Peyer's patch (tissue), 4 donors: ENCODE measurements at regions not wholly inside any gene's neighbourhood (a gene's known extent, or its start where the extent isn't known, plus 50 kb on each side); places are given as distances from the start of the nearest gene placed in this dataset.

ENCODE experiments used
- DNase-seq, 3 donors: peaks; one replicate each; pipeline ENCODE4 v3.0.0-alpha.2; 2017 to 2019
- H3K27ac ChIP-seq, 4 donors: fragments of 200-600 bp; sonication (generic); one replicate each; pipeline ENCODE4 v1.5.1; 2016 to 2019
- H3K27me3 ChIP-seq, 2 donors: fragments of 200-600 bp; sonication (generic); one replicate each; pipeline ENCODE4 v1.5.1; 2019
- H3K36me3 ChIP-seq, 3 donors: fragments of 200-600 bp; sonication (generic); one replicate each; pipeline ENCODE4 v1.5.1; 2016 to 2019
- H3K4me1 ChIP-seq, 4 donors: fragments of 200-600 bp; sonication (generic); one replicate each; pipeline ENCODE4 v1.5.1; 2016 to 2019
- H3K4me3 ChIP-seq, 4 donors: fragments of 200-600 bp; sonication (generic); 1 replicate in 3 of 4; 2 replicates in 1 of 4; pipeline ENCODE4 v1.5.1; 2016 to 2019; ENCODE audit warnings: mild to moderate bottlenecking in 1 of 4
- H3K9me3 ChIP-seq, 4 donors: fragments of 200-600 bp; sonication (generic); one replicate each; pipeline ENCODE4 v1.5.1; 2016 to 2019; ENCODE audit warnings: mild to moderate bottlenecking in 1 of 4
- POLR2A ChIP-seq, 2 donors: fragments of 450-650 bp; IDR thresholded peaks; one replicate each; pipeline ENCODE4 v1.5.1; 2017; ENCODE audit warnings: antibody characterized with exemption in 2 of 2, mild to moderate bottlenecking in 2 of 2, moderate library complexity in 2 of 2
- TF ChIP-seq, protein P1 (sequence below), 6 experiments: fragments of 450-650 bp in 4 of 6; fragments of 200-600 bp in 2 of 6; sonication (generic) in 1 of 6; IDR thresholded peaks; one replicate each; pipeline ENCODE4 v1.5.1; 2017 to 2019; ENCODE audit warnings: antibody characterized with exemption in 6 of 6, mild to moderate bottlenecking in 3 of 6, moderate library complexity in 1 of 6

DNA sequence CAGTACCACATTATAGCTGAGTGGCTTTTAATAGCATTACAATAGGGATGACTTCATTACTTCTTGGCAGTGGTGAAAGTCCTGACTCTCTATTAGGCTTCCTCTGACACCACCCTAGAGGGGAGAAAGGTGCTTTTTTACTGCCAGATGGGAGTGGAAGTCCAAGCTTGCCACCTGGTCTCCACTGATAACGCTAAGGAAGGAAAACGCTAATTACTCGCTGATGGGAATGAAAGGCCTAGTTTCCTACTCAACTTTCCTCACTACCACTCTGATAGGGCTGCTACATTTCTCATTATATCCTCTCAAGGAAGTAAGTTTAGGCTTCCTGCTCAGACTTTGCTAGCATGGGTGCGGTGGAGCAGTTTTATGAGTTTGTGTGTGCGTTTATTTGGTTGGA is 62.3 kb upstream of the PAGE3 start:
- H3K4me3 ChIP-seq = no peak overlapping the region
- H3K27ac ChIP-seq = no peak overlapping the region
- no peaks in the 10 kb centered on the region for H3K36me3 ChIP-seq
- TF ChIP-seq, protein P1, sequence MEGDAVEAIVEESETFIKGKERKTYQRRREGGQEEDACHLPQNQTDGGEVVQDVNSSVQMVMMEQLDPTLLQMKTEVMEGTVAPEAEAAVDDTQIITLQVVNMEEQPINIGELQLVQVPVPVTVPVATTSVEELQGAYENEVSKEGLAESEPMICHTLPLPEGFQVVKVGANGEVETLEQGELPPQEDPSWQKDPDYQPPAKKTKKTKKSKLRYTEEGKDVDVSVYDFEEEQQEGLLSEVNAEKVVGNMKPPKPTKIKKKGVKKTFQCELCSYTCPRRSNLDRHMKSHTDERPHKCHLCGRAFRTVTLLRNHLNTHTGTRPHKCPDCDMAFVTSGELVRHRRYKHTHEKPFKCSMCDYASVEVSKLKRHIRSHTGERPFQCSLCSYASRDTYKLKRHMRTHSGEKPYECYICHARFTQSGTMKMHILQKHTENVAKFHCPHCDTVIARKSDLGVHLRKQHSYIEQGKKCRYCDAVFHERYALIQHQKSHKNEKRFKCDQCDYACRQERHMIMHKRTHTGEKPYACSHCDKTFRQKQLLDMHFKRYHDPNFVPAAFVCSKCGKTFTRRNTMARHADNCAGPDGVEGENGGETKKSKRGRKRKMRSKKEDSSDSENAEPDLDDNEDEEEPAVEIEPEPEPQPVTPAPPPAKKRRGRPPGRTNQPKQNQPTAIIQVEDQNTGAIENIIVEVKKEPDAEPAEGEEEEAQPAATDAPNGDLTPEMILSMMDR (IDR thresholded peaks at IDR 0.05) = no peak
- TF ChIP-seq POLR2A (IDR thresholded peaks at IDR 0.05) = no peak
- no peaks in the 10 kb centered on the region for H3K4me1 ChIP-seq
- H3K9me3 ChIP-seq = no peaks in the 10 kb centered on the region
- H3K27me3 ChIP-seq = no peaks in the 10 kb centered on the region
- no peak for DNase-seq

DNA sequence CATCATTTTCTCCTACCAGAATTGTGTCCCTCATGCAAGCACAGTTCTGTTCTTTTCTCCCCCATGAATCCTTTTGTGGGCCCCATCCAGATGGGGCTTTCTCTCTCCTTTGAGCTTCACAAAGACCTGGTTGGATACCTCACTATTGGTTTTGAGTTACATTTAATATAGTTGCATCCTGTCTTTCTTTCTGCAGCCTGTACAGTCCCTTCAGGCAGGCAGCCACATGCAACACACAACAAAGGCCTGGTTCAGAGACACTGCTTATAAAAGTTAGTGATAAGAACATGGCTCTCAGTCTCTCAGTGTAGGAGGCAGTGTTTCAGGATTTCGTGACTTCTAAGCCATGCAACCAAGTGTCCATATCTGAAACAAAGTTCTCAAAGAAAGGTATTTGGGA is 70.6 kb upstream of the PAGE3 start:
- no peak overlapping the region for H3K27ac ChIP-seq
- H3K4me3 ChIP-seq = no peak overlapping the region
- H3K27me3 ChIP-seq = no peaks in the 10 kb centered on the region
- no peaks in the 10 kb centered on the region for H3K36me3 ChIP-seq
- H3K4me1 ChIP-seq = no peaks in the 10 kb centered on the region
- no peak for DNase-seq
- no peaks in the 10 kb centered on the region for H3K9me3 ChIP-seq
- TF ChIP-seq, protein P1 (IDR thresholded peaks at IDR 0.05) = no peak
- no peak for TF ChIP-seq POLR2A (IDR thresholded peaks at IDR 0.05)

DNA sequence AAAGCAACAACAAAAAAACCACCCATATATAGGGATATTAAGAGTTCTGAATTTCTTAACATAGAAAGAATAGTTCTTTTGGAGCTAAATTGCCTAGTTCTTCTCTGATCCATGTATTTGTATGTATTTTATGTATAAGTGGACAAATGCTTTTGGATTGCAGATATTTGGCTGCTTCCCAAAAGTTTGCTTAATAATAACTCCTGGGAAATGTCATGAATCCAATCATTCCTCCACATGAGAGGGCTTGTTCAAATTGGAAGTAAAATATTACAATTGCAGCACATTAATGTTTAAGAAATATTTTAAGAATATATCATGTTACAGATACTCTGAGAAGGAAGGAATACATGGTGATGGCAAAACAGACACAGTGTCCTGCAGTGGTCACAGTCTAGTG is 71.5 kb upstream of the PAGE3 start:
- Histone ChIP-seq H3K4me3 (no peak overlapping the region), H3K4me1 (no peaks in the 10 kb centered on the region), H3K9me3 (no peaks in the 10 kb centered on the region), H3K36me3 (no peaks in the 10 kb centered on the region), H3K27me3 (no peaks in the 10 kb centered on the region), H3K27ac (no peak overlapping the region)
- no peak for DNase-seq
- TF ChIP-seq, protein P1 (IDR thresholded peaks at IDR 0.05) = no peak
- TF ChIP-seq POLR2A (IDR thresholded peaks at IDR 0.05) = no peak

DNA sequence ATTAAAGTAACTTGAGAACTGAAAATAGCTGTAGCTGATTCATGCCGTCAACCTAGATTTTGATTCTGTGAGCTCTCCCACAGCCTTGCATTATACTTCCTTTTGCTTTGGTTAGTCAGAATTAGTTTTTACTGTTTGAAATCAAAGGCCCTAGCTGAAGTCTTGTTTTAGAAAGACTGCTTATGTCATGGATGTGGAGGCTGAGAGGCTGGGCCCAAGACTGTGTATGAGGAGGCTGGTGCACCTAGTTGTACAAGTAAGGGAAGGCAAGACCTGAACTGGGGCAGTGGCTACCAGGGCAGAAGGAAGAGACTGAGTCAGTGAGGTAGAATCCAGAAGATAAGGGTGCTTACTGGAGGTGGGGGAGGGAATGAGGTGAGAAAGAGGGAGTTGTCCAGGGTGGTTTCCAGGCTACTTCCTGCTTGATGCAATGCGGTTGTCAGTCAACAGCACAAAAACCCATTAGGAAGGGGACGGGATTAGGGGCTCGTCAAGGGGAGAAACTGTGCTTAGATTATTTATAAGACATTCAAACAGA is 76.2 kb upstream of the PAGE3 start:
- H3K27ac ChIP-seq = no peak overlapping the region
- H3K27me3 ChIP-seq = no peaks in the 10 kb centered on the region
- no peaks in the 10 kb centered on the region for H3K36me3 ChIP-seq
- no peak for DNase-seq
- no peak overlapping the region for H3K4me3 ChIP-seq
- H3K9me3 ChIP-seq = no peaks in the 10 kb centered on the region
- TF ChIP-seq POLR2A (IDR thresholded peaks at IDR 0.05) = no peak
- TF ChIP-seq, protein P1 (IDR thresholded peaks at IDR 0.05) = no peak
- no peaks in the 10 kb centered on the region for H3K4me1 ChIP-seq

DNA sequence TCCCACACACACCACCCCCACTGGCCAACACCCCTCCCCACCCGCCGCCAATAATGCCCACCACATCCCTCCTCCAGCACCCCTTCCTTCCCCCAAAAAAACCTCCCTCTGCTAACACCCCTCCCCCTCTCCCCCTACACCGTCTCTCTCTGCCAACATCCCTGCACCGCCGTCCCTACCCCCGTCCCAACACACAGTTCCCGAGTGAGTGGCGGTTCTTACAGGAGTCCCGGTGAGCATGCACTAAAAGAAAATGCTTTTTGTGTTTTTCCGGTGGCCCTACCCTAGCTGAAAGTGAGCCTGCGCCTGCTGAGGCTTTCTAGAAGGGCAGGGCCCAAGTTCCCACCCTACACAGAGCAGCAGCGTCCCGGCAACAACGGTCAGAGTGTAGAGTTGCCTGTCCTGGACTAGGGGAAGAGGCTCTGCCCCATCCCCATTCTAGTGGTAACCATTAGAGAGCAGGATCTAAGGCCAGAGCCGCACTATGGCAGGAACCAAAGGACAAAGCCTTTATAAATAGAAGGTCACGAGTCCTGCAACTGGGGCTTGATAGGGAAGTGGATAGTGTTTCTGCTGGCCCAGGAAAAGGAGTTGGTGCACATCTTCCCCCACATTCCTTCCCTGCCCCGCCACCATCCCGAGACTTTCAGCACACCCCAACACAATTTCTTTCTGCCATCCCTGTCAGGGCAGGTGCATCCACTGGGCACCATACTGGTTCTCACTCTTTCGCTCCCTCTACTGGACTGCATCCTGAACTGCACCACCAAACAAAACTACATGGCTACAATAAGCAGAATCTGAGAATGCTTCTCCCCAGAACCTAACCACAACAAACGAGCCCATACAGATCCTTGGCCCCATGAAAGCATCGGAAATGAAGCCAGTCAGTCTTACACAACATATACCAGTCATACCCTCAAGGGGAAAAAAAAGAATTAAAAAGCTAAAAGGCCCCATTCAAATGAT is 78.1 kb upstream of the PAGE3 start:
- Histone ChIP-seq H3K4me3 (no peak overlapping the region), H3K36me3 (no peaks in the 10 kb centered on the region), H3K9me3 (no peaks in the 10 kb centered on the region), H3K27ac (no peak overlapping the region), H3K4me1 (no peaks in the 10 kb centered on the region), H3K27me3 (no peaks in the 10 kb centered on the region)
- TF ChIP-seq, protein P1 (IDR thresholded peaks at IDR 0.05) = peak in 4 of 6 experiments; percentile 32 to 52 (median 40)
- no peak for TF ChIP-seq POLR2A (IDR thresholded peaks at IDR 0.05)
- DNase-seq = peak in 2 of 3 donors; percentile 18 to 61
